VCaP (cell line): ENCODE measurements at regions not wholly inside any gene's neighbourhood (a gene's known extent, or its start where the extent isn't known, plus 50 kb on each side); places are given as distances from the start of the nearest gene placed in this dataset.
A peak's percentile ranks its signal among the peaks of the same experiment; 100 is the strongest.

ENCODE experiments used
- H3K27ac ChIP-seq: fragments of 450-650 bp; 2 replicates; pipeline ENCODE4 v1.5.1; 2017
- TF ChIP-seq, protein P1 (sequence below): fragments of 450-650 bp; conservative IDR thresholded peaks from 2 replicates; pipeline ENCODE4 v1.5.1; 2017; ENCODE audit warnings: mild to moderate bottlenecking, moderate library complexity

DNA sequence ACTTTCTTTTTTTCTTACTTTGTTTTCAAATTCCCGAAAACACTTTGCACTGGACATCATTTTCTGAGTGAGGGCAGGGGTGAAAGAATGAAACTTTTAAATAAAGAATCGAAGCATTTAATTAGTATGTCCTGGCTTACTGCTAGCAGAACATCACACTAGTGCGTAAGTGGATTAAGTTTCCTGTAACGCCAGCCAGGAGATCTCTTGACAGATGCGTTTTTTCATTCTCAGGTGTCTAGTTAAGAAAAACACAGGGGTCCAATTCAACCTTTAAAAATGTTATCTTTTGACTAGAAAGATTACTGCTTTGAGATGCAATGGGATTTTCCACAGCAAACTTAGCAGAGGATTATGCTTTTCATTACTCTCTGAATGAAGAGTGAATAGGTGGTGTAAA, 858.8 kb upstream of the EPHA7 start:
- no peak overlapping the region for H3K27ac ChIP-seq
- TF ChIP-seq, protein P1, sequence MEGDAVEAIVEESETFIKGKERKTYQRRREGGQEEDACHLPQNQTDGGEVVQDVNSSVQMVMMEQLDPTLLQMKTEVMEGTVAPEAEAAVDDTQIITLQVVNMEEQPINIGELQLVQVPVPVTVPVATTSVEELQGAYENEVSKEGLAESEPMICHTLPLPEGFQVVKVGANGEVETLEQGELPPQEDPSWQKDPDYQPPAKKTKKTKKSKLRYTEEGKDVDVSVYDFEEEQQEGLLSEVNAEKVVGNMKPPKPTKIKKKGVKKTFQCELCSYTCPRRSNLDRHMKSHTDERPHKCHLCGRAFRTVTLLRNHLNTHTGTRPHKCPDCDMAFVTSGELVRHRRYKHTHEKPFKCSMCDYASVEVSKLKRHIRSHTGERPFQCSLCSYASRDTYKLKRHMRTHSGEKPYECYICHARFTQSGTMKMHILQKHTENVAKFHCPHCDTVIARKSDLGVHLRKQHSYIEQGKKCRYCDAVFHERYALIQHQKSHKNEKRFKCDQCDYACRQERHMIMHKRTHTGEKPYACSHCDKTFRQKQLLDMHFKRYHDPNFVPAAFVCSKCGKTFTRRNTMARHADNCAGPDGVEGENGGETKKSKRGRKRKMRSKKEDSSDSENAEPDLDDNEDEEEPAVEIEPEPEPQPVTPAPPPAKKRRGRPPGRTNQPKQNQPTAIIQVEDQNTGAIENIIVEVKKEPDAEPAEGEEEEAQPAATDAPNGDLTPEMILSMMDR, result no peak

DNA sequence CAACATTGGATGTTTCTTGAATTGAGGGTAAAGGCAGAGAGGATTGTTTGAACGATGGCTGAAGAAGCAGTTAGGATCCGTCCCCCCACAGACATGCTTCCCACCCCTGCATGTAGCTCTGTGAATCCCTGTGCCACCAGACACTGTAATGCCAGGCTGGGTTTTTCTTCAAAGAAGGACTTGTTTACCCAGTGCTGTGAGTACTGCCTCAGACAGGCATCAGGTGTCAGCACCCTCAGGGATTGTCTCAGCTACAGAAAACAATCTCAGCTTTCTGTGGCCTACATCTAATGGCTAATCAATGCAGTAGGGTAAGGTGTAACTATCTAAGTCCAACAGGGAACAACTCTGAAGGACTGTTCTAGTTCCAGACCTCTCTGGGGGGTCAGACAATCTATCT, 853.0 kb upstream of the EPHA7 start:
- no peak overlapping the region for H3K27ac ChIP-seq
- TF ChIP-seq, protein P1, result no peak

DNA sequence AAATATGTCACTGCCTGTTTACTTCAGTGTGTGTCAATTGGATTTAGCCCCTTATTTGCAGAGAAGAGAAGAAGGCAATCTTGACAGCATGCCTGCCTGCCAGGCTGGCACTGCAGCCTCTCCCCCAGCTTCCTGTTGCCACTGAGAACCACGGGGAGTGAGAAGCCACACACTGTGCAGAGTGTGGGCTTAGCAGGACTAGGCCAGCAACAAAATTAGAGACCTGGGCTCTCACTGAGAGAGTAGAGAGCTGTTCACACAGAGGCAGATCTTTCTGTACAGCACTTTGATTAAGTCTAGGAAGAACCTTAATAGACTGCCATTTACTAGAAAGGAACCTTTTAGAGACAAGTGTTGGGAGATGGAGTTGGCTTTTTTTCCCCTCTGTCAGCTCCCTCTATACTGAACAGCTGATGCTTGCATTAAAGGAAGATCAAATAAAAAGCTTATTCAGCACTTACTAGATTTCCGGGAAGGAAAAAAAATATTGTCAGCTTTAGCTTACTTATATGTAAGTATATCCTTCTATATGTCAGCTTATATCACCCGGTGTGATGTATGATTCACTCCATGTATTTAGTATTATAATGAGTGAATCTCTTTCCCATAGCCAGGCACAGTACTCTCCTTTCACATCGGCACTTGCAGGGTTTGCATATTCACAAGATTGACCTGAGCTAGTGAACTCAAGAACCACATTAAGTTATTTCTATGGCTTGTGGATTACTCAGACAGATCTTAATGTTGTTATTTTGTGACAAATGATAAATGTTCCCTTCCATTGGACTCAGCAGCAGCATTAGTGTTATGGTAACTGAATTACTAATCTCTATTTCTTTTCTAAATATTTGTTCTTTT, 851.0 kb upstream of the EPHA7 start:
- TF ChIP-seq, protein P1, result no peak
- H3K27ac ChIP-seq, result no peak overlapping the region

DNA sequence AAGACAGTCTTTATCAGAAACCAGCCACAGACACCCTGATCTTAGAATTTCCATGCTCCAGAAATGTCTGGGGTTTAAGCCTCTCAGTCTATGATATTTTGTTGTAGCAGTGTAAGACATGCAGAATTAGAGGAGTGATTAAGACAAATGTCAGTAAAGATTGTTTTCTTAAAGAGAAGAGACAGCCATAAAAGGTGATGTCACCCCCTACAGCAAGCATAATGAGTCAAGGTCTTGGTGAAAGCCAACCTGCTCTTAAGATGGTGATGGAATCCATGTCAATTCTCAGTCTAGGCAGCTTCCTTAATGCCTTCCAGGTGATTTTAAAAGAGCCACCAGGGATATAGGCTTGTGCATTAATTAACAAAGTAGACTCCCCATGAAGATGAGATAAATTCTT, 849.9 kb upstream of the EPHA7 start:
- H3K27ac ChIP-seq, result no peak overlapping the region
- TF ChIP-seq, protein P1, result no peak

DNA sequence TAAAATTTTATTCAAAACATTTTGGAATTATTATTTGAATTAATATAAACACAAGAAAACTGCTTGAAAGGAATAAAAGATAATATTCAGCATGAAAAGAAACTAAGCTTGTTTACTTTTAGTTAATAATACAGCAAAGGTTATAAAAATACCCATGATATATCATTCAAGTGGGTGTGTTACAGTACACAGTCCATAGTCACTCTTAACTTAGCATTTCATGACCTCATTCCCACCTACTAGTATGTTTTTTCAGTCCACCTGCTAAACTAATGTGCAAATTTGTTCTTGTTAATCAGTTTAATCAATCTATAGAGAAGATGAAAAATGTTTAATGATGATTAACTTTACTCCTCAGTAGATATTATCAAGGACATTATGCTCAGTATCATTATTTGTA, 841.4 kb upstream of the EPHA7 start:
- TF ChIP-seq, protein P1, result no peak
- no peak overlapping the region for H3K27ac ChIP-seq

DNA sequence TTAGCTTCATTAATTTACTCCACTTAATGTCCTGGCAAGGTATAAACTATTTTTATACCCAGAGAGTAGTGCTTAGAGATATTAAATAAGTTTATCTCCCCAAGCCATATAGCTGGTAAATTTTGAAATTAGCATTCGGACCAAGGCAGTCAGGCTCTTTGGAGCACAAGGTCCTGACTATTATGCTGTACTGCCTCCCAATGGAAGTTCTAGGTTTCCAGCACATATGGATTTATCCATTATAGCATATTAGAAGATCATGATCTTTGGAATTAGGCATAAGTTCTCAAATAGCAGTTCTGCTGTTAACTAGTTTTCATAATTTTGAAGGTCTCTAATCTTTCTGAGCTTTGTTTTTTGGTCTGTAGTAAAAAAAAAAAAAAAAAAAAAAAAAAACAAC, 835.3 kb upstream of the EPHA7 start:
- no peak overlapping the region for H3K27ac ChIP-seq
- TF ChIP-seq, protein P1, result peak; percentile 71

DNA sequence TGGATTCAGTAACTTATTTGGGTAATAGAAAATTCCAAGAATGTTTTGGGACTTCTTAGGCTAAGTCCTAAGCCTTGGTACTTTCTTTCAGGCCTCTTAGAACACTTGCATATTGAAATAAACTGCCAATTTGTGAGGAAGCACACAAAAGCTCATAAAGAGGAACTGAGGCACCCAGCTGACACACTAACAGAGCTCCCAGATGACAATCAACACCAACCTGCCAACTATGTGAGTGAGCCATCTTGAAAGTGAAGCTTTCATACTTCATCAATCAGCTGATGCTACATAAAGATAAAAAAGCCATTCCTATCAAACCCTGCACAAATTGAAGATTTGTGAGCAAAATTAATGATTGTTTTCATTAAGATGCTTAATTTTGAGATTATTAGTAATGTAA, 832.5 kb upstream of the EPHA7 start:
- no peak overlapping the region for H3K27ac ChIP-seq
- TF ChIP-seq, protein P1, result no peak
